SK-N-MC (cell line): ENCODE measurements at regions not wholly inside any gene's neighbourhood (a gene's known extent, or its start where the extent isn't known, plus 50 kb on each side); places are given as distances from the start of the nearest gene placed in this dataset.

ENCODE experiments used
- DNase-seq: peaks from one replicate; pipeline ENCODE4 v3.0.0-alpha.2; 2011; ENCODE audit warnings: low read depth, low spot score
- H3K27ac ChIP-seq: fragments of 200-600 bp; sonication (generic); 2 replicates; pipeline ENCODE4 v1.5.1; 2016; ENCODE audit warnings: mixed run types
- H3K36me3 ChIP-seq: fragments of 200-600 bp; sonication (generic); 2 replicates; pipeline ENCODE4 v1.6.1; 2017; ENCODE audit warnings: antibody characterized with exemption, low read length, mixed read lengths; ENCODE audit not compliant: insufficient read depth
- H3K4me3 ChIP-seq: fragments of 200-600 bp; sonication (generic); 2 replicates; pipeline ENCODE4 v1.5.1; 2016
- H3K9ac ChIP-seq: fragments of 200-600 bp; sonication (generic); 2 replicates; pipeline ENCODE4 v1.8.0; 2017; ENCODE audit warnings: mixed run types, mixed read lengths; ENCODE audit not compliant: insufficient read length
- H3K9me3 ChIP-seq: fragments of 200-600 bp; sonication (generic); 2 replicates; pipeline ENCODE4 v1.6.1; 2017; ENCODE audit warnings: low read depth, mild to moderate bottlenecking, antibody characterized with exemption, low read length, moderate library complexity, mixed read lengths
- EZH2 ChIP-seq: fragments of 200-600 bp; sonication (generic); IDR thresholded peaks from one replicate; pipeline ENCODE4 v1.6.1; 2017; ENCODE audit warnings: antibody characterized with exemption
- FOXP2 ChIP-seq: optimal IDR thresholded peaks from 2 replicates; pipeline ENCODE3; 2011; ENCODE audit warnings: mild to moderate bottlenecking, moderate library complexity; ENCODE audit not compliant: insufficient read depth; ENCODE audit errors: extremely low read length, control extremely low read depth
- POLR2AphosphoS5 ChIP-seq: IDR thresholded peaks from 2 replicates; pipeline ENCODE4 v1.6.1; 2012; ENCODE audit warnings: mild to moderate bottlenecking, low read depth, low read length, borderline replicate concordance

DNA sequence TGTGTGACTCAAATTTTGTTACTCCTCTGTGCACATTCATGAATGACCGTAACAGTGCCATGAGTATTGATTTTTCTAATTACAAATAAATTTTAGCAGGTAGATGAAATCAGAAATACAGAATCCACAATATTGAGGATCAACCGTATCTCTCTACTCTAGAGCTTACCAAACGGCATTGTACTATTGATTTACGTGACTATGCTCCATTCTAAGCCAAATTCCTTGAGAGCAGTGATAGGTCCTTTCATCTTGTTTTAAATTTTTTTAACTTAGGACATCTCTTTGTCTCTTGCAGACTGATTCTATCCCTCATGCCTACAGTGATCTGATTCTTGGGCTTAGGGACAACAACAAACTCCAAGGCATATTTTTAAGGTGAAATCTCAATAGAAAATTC lies 172.3 kb upstream of the C1QTNF7 start:
- no peak for DNase-seq
- H3K4me3 ChIP-seq: no peak overlapping the region
- no peak overlapping the region for H3K27ac ChIP-seq

DNA sequence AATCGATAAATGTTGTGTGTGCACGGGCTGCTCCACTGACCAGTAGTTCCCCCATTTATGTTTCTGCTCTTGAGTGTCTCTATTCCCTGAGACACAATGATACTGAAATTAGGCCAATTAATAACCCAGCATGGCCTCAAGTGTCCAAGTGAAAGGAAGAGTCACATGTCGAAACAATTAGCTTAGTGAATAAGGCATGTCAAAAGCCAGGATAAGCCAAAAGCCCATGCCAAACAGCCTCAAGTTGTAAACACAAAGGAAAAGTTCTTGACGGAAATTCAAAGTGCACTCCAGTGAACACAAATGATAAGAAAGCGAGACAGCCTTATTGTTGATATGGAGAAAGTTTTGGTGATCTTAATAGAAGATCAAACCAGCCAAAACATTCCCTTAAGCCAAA lies 167.1 kb upstream of the C1QTNF7 start:
- no peak overlapping the region for H3K27ac ChIP-seq
- H3K9me3 ChIP-seq: no peaks in the 10 kb centered on the region
- TF ChIP-seq POLR2AphosphoS5: no peak
- TF ChIP-seq FOXP2: no peak
- TF ChIP-seq EZH2: no peak
- no peak overlapping the region for H3K9ac ChIP-seq
- H3K4me3 ChIP-seq: no peak overlapping the region
- no peak for DNase-seq
- no peaks in the 10 kb centered on the region for H3K36me3 ChIP-seq

More for the DNA sequence above, 172.3 kb upstream of the C1QTNF7 start:
- Histone ChIP-seq H3K36me3 (no peaks in the 10 kb centered on the region), H3K9me3 (no peaks in the 10 kb centered on the region), H3K9ac (no peak overlapping the region)
- no peak for TF ChIP-seq POLR2AphosphoS5
- no peak for TF ChIP-seq FOXP2
- no peak for TF ChIP-seq EZH2

DNA sequence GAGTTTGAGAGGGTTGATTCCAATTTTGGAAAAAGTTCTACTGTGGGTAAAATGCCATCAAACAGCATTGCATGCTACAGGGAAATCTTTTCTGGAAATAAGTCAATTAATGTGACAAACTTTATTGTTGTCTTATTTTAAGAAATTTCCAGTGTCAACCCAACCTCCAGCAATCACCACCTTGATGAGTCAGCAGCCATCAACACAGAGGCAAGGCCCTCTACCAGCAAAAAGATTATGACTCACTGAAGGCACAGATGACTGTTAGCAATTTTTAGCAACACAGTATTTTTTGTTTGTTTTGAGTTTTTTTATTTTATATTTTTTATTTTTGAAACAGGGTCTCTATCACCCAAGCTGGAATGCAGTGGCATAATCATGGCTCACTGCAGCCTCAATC lies 165.4 kb upstream of the C1QTNF7 start:
- TF ChIP-seq FOXP2 (no peak), EZH2 (no peak), POLR2AphosphoS5 (no peak)
- H3K36me3 ChIP-seq: no peaks in the 10 kb centered on the region
- H3K4me3 ChIP-seq: no peak overlapping the region
- H3K9ac ChIP-seq: no peak overlapping the region
- no peak for DNase-seq
- H3K27ac ChIP-seq: no peak overlapping the region
- no peaks in the 10 kb centered on the region for H3K9me3 ChIP-seq

DNA sequence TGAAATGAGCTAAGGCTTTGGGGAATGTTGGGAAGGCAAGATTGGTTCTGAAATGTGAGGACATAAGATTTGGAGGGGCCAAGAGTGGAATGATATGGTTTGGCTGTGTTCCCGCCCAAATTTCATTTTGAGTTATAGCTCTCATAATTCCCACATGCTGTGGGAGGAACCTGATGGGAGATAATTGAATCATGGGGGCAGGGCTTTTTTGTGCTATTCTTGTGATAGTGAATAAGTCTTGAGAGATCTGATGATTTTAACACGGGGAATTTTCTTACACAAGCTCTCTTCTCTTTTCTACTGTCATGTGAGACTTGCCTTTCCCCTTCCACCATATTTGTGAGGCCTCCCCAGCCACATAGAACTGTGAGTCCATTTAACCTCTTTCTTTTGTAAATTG lies 157.6 kb upstream of the C1QTNF7 start:
- no peak overlapping the region for H3K4me3 ChIP-seq
- H3K27ac ChIP-seq: no peak overlapping the region
- TF ChIP-seq FOXP2: no peak
- TF ChIP-seq EZH2: no peak
- TF ChIP-seq POLR2AphosphoS5: no peak
- no peak overlapping the region for H3K9ac ChIP-seq
- no peaks in the 10 kb centered on the region for H3K36me3 ChIP-seq
- H3K9me3 ChIP-seq: no peaks in the 10 kb centered on the region
- no peak for DNase-seq

DNA sequence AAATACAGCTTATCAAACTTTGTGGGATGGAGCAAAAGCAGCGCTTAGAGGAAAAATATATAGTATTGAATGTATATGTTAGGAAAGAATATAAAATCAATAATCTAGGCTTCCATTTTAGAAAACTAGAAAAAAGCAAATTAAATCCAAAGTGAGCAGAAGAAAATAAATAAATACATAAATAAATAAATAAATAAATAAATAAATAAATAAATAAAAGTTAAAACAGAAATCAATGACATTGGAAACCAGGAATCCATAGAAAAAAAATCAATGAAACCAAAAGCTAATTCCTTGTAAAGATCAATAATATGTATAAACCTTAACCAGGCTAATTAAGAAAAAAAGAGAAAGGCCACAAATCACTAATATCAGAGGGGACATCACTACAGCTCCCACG lies 141.8 kb upstream of the C1QTNF7 start:
- H3K27ac ChIP-seq: no peak overlapping the region
- no peak overlapping the region for H3K9ac ChIP-seq
- H3K36me3 ChIP-seq: no peaks in the 10 kb centered on the region
- no peak overlapping the region for H3K4me3 ChIP-seq
- no peak for TF ChIP-seq EZH2
- TF ChIP-seq FOXP2: no peak
- TF ChIP-seq POLR2AphosphoS5: no peak
- DNase-seq: no peak
- H3K9me3 ChIP-seq: no peaks in the 10 kb centered on the region

DNA sequence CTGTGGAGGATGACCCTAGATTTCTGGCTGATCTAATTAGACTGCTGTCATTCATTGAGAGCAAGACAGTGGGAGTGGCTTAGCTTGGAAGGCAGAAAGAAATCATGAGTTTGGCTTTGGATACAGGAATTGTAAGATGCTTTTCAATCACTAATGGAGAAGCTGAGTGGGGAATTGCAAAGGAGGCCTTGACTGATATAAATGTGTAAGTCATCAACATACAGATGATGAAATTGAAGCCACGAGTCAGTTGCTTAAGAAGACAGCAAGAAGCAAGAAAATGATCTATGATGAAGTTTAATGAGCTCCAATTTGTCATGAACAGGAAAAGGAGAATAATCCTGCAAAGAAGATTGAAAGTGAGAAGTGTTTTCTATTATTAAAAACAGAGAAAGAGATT lies 136.7 kb upstream of the C1QTNF7 start:
- TF ChIP-seq FOXP2: no peak
- no peak for TF ChIP-seq POLR2AphosphoS5
- TF ChIP-seq EZH2: no peak
- no peaks in the 10 kb centered on the region for H3K9me3 ChIP-seq

DNA sequence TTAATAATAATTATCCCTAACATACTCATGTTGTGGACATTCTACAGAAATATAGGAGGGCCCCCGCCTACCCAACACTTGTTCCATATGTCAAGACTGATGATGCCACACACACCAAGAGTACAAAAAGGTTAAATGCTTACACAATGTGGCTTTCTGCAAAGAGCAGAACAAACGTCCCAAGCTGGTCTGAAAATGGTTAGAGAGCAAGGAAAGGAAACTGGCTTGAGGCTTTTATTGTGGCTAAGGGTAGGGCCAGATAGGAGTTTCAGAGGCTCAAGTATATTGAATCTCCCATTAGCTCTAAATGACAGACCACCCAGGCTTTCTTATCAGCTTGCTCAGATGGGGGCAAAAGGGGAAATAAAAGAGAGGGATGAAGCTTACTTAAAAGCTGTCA lies 134.1 kb upstream of the C1QTNF7 start:
- no peak for TF ChIP-seq EZH2
- TF ChIP-seq POLR2AphosphoS5: no peak
- no peak for TF ChIP-seq FOXP2
- Histone ChIP-seq H3K9ac (no peak overlapping the region), H3K27ac (no peak overlapping the region), H3K36me3 (no peaks in the 10 kb centered on the region), H3K9me3 (no peaks in the 10 kb centered on the region), H3K4me3 (no peak overlapping the region)
- DNase-seq: no peak

More for the DNA sequence above, 136.7 kb upstream of the C1QTNF7 start:
- no peak overlapping the region for H3K4me3 ChIP-seq
- H3K36me3 ChIP-seq: no peaks in the 10 kb centered on the region
- H3K9ac ChIP-seq: no peak overlapping the region
- DNase-seq: no peak
- H3K27ac ChIP-seq: no peak overlapping the region

DNA sequence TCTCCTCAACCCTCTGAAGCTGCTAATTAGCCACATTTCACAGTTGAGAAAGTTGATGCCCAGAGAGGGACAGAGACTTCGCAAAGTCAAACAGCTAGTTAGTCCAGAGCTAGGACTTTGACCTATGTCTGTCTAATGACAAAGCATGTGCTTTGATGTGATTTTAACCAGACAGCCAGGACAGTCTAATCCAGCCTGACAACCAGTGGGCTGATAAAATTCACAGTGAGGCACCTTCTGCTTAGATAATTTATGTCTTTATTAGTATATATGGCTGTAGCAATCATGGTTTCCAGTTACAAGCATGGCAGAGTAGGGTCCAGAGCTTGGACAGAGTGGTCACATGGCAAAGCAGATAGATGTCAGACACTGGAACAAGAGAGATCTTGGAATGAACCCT lies 133.6 kb upstream of the C1QTNF7 start:
- Histone ChIP-seq H3K9ac (no peak overlapping the region), H3K36me3 (no peaks in the 10 kb centered on the region), H3K27ac (no peak overlapping the region), H3K9me3 (no peaks in the 10 kb centered on the region), H3K4me3 (no peak overlapping the region)
- no peak for DNase-seq
- no peak for TF ChIP-seq FOXP2
- no peak for TF ChIP-seq POLR2AphosphoS5
- no peak for TF ChIP-seq EZH2

DNA sequence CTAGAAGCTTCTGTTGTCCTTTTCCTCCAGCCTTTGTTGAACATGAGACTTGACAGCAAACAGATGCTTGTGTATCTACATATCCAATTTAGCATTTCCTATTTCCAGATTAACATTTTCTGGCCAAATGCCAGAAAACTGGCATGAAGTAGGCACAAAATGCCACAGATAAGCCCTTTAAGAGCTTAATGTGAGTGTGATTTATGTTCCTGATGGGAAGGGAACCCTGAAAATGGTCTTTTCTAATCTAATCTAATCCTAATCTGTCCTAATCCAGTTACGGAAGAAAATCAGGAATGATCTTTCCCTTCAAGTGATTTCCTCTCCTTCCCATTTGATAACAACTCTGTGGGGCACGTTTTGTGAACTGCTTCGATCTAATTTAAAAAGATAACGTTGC lies 133.0 kb upstream of the C1QTNF7 start:
- no peak overlapping the region for H3K9ac ChIP-seq
- no peaks in the 10 kb centered on the region for H3K9me3 ChIP-seq
- no peak overlapping the region for H3K4me3 ChIP-seq
- DNase-seq: no peak
- TF ChIP-seq EZH2 (no peak), POLR2AphosphoS5 (no peak), FOXP2 (no peak)
- H3K36me3 ChIP-seq: no peaks in the 10 kb centered on the region
- H3K27ac ChIP-seq: no peak overlapping the region
